Fibroblast of lung (primary cell): ENCODE measurements at regions not wholly inside any gene's neighbourhood (a gene's known extent, or its start where the extent isn't known, plus 50 kb on each side); places are given as distances from the start of the nearest gene placed in this dataset.

Experiments used
- DNase-seq, 2 donors: peaks; one replicate each; pipeline versions ENCODE4 v3.0.0 to v3.0.0-alpha.2; 2010; ENCODE audit warnings: low read depth in 2 of 2
- H2AFZ ChIP-seq: 2 replicates; pipeline ENCODE4 v1.5.1; 2012; ENCODE audit warnings: low read length, control low read depth, inconsistent platforms
- H3K27ac ChIP-seq: 2 replicates; pipeline ENCODE4 v1.5.1; 2011; ENCODE audit warnings: low read length, control low read depth; ENCODE audit not compliant: insufficient read depth
- H3K27me3 ChIP-seq: 2 replicates; pipeline ENCODE4 v1.5.1; 2011; ENCODE audit warnings: mild to moderate bottlenecking, low read length; ENCODE audit not compliant: control insufficient read depth, insufficient read depth
- H3K36me3 ChIP-seq: 2 replicates; pipeline ENCODE4 v1.5.1; 2011; ENCODE audit warnings: low read length; ENCODE audit not compliant: control insufficient read depth, insufficient read depth
- H3K4me1 ChIP-seq: 2 replicates; pipeline ENCODE4 v1.5.1; 2011; ENCODE audit warnings: low read length; ENCODE audit not compliant: control insufficient read depth, insufficient read depth; ENCODE audit errors: extremely low read depth
- H3K4me2 ChIP-seq: 2 replicates; pipeline ENCODE4 v1.5.1; 2011; ENCODE audit warnings: low read length, control low read depth; ENCODE audit not compliant: insufficient read depth; ENCODE audit errors: extremely low read depth
- H3K4me3 ChIP-seq, 4 experiments: fragments of 200-600 bp in 1 of 4; sonication (generic) in 1 of 4; replicated peaks in 1 of 4; 2 replicates each; pipeline ENCODE4 v1.5.1; 2011 to 2016; ENCODE audit warnings: low read length in 4 of 4, low read depth in 3 of 4, mild to moderate bottlenecking in 3 of 4, control low read depth in 2 of 4, inconsistent platforms in 1 of 4, mixed read lengths in 1 of 4; ENCODE audit not compliant: insufficient read depth in 1 of 4; ENCODE audit errors: control extremely low read depth in 1 of 4
- H3K79me2 ChIP-seq: 2 replicates; pipeline ENCODE4 v1.5.1; 2012; ENCODE audit warnings: mild to moderate bottlenecking, low read length, inconsistent platforms; ENCODE audit not compliant: control insufficient read depth, insufficient read depth
- H3K9ac ChIP-seq: 2 replicates; pipeline ENCODE4 v1.5.1; 2011; ENCODE audit warnings: mild to moderate bottlenecking, low read length, control low read depth; ENCODE audit not compliant: insufficient read depth
- H3K9me3 ChIP-seq: 2 replicates; pipeline ENCODE4 v1.5.1; 2012; ENCODE audit warnings: low read depth, low read length; ENCODE audit not compliant: control insufficient read depth, insufficient read depth
- H4K20me1 ChIP-seq: 2 replicates; pipeline ENCODE4 v1.5.1; 2011; ENCODE audit warnings: low read length; ENCODE audit not compliant: control insufficient read depth, insufficient read depth; ENCODE audit errors: extremely low read depth
- EZH2 ChIP-seq: IDR thresholded peaks from 2 replicates; pipeline ENCODE4 v1.5.1; 2012; ENCODE audit warnings: low read length, control low read depth, mild to moderate bottlenecking; ENCODE audit errors: missing control alignments
- TF ChIP-seq, protein P1 (sequence below), 2 donors: IDR thresholded peaks in 1 of 2; conservative IDR thresholded peaks in 1 of 2; 1 replicate in 1 of 2; 2 replicates in 1 of 2; pipeline ENCODE4 v1.5.1; 2011 to 2012; ENCODE audit warnings: low read length in 2 of 2, control low read depth in 1 of 2, inconsistent platforms in 1 of 2, low read depth in 1 of 2, mild to moderate bottlenecking in 1 of 2

DNA sequence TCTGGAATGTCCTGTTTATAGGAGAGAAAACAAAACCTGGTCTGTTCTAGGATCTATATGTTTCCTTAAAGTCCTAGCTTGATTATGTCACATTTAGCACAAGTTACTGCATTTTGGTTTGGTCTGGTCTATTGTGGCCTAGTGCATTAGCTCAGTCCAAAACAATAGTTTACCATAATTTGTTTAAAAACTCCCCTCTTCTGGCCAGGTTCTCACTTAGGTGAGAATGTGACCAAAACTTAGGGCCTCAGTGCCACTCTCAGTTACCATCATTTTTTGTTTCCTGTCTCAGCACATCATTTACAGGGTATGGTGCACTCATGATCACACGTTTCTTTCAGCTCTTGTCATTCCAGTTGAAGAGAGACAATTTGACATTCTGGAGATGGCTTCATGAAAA lies 378.5 kb downstream of the KLHL4 start:
- H3K4me3 ChIP-seq = no peak overlapping the region

GRCh38 chrX:87900320-87900908 lies 382.8 kb downstream of the KLHL4 start:
- DNase-seq = no peak
- no peak for TF ChIP-seq EZH2
- TF ChIP-seq, protein P1, sequence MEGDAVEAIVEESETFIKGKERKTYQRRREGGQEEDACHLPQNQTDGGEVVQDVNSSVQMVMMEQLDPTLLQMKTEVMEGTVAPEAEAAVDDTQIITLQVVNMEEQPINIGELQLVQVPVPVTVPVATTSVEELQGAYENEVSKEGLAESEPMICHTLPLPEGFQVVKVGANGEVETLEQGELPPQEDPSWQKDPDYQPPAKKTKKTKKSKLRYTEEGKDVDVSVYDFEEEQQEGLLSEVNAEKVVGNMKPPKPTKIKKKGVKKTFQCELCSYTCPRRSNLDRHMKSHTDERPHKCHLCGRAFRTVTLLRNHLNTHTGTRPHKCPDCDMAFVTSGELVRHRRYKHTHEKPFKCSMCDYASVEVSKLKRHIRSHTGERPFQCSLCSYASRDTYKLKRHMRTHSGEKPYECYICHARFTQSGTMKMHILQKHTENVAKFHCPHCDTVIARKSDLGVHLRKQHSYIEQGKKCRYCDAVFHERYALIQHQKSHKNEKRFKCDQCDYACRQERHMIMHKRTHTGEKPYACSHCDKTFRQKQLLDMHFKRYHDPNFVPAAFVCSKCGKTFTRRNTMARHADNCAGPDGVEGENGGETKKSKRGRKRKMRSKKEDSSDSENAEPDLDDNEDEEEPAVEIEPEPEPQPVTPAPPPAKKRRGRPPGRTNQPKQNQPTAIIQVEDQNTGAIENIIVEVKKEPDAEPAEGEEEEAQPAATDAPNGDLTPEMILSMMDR (conservative IDR thresholded peaks at IDR 0.05 in 1 of 2, IDR thresholded peaks at IDR 0.05 in 1 of 2; ENCODE audit: low read depth in 1 of 2, low read length in 2 of 2) = no peak

More for the DNA sequence above, 378.5 kb downstream of the KLHL4 start:
- no peaks in the 10 kb centered on the region for H3K27me3 ChIP-seq
- H3K9me3 ChIP-seq = no peaks in the 10 kb centered on the region
- no peak for DNase-seq
- H3K79me2 ChIP-seq = no peaks in the 10 kb centered on the region
- no peak overlapping the region for H2AFZ ChIP-seq
- no peaks in the 10 kb centered on the region for H3K4me1 ChIP-seq
- no peak overlapping the region for H3K9ac ChIP-seq
- no peaks in the 10 kb centered on the region for H3K36me3 ChIP-seq
- no peak overlapping the region for H3K27ac ChIP-seq
- TF ChIP-seq EZH2 = no peak
- H4K20me1 ChIP-seq = no peaks in the 10 kb centered on the region
- H3K4me2 ChIP-seq = no peak overlapping the region

DNA sequence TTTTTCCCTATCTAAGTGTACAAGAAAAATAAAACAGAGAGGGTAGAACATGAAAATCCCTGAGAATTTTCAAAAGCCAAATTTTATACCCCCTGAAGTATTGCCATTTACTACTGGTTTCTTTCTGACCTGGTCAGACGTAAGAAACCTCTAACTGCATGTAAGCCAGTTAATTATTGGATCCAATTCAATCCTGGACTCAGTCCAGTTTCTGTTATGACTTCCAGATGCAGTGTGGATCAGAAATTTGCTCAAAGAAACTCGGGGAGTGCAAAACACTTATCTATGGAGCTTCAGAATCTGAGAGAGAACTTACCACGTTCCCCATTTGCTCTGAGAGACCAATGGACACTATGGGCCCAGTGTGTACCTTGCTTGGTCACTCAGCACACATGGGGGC lies 383.5 kb downstream of the KLHL4 start:
- DNase-seq = no peak
- Histone ChIP-seq H4K20me1 (no peaks in the 10 kb centered on the region), H3K27me3 (no peaks in the 10 kb centered on the region), H3K79me2 (no peaks in the 10 kb centered on the region), H3K27ac (no peak overlapping the region), H3K9ac (no peak overlapping the region), H3K9me3 (no peaks in the 10 kb centered on the region), H3K36me3 (no peaks in the 10 kb centered on the region), H3K4me2 (no peak overlapping the region), H3K4me3 (no peak overlapping the region), H3K4me1 (no peaks in the 10 kb centered on the region), H2AFZ (no peak overlapping the region)
- no peak for TF ChIP-seq EZH2
- TF ChIP-seq, protein P1 (conservative IDR thresholded peaks at IDR 0.05 in 1 of 2, IDR thresholded peaks at IDR 0.05 in 1 of 2; ENCODE audit: low read depth in 1 of 2, low read length in 2 of 2) = no peak

More at GRCh38 chrX:87900320-87900908, 382.8 kb downstream of the KLHL4 start:
- Histone ChIP-seq H3K27ac (no peak overlapping the region), H4K20me1 (no peaks in the 10 kb centered on the region), H3K9me3 (no peaks in the 10 kb centered on the region), H2AFZ (no peak overlapping the region), H3K27me3 (no peaks in the 10 kb centered on the region), H3K36me3 (no peaks in the 10 kb centered on the region), H3K4me3 (no peak overlapping the region), H3K9ac (no peak overlapping the region), H3K4me1 (no peaks in the 10 kb centered on the region), H3K4me2 (no peak overlapping the region), H3K79me2 (no peaks in the 10 kb centered on the region)
